HEK293T (cell line): ENCODE measurements at regions not wholly inside any gene's neighbourhood (a gene's known extent, or its start where the extent isn't known, plus 50 kb on each side); places are given as distances from the start of the nearest gene placed in this dataset.

Experiments used
- CTCF ChIA-PET: fragments of 350-600 bp; formaldehyde crosslinking; extraction: SDS; loops from one replicate; lab custom pipeline; 2021; ENCODE audit warnings: antibody characterized with exemption, inconsistent platforms; lab: Yijun Ruan, JAX
- POLR2A ChIA-PET: fragments of 350-600 bp; formaldehyde crosslinking; extraction: SDS; loops from one replicate; lab custom pipeline; 2020; ENCODE audit warnings: antibody characterized with exemption, inconsistent platforms; lab: Yijun Ruan, JAX
- DNase-seq: peaks from one replicate; pipeline ENCODE4 v3.0.0; 2012; ENCODE audit warnings: mixed read lengths; ENCODE audit errors: extremely low spot score
- ARNT ChIP-seq: fragments of 450-650 bp; IDR thresholded peaks from 2 replicates; pipeline ENCODE4 v1.6.1; 2017; ENCODE audit warnings: mild to moderate bottlenecking
- BHLHE40 ChIP-seq: fragments of 450-650 bp; IDR thresholded peaks from 2 replicates; pipeline ENCODE4 v1.6.1; 2016; ENCODE audit warnings: mild to moderate bottlenecking, moderate library complexity, borderline replicate concordance
- CTBP1 ChIP-seq: fragments of 450-650 bp; IDR thresholded peaks from 2 replicates; pipeline ENCODE4 v1.6.1; 2016; ENCODE audit warnings: borderline replicate concordance
- ELF4 ChIP-seq: fragments of 450-650 bp; IDR thresholded peaks from 2 replicates; pipeline ENCODE4 v1.6.1; 2017; ENCODE audit warnings: antibody characterized with exemption
- FOXA1 ChIP-seq: fragments of 450-650 bp; IDR thresholded peaks from 2 replicates; pipeline ENCODE4 v1.6.1; 2016; ENCODE audit warnings: mild to moderate bottlenecking
- FOXK2 ChIP-seq: fragments of 450-650 bp; IDR thresholded peaks from 2 replicates; pipeline ENCODE4 v1.6.1; 2016; ENCODE audit warnings: mild to moderate bottlenecking
- FOXM1 ChIP-seq: fragments of 450-650 bp; IDR thresholded peaks from 2 replicates; pipeline ENCODE4 v1.6.1; 2017; ENCODE audit warnings: mild to moderate bottlenecking, borderline replicate concordance
- HDGF ChIP-seq: fragments of 450-650 bp; IDR thresholded peaks from 2 replicates; pipeline ENCODE4 v1.6.1; 2017; ENCODE audit warnings: antibody characterized with exemption, borderline replicate concordance
- L3MBTL2 ChIP-seq: fragments of 450-650 bp; conservative IDR thresholded peaks from 2 replicates; pipeline ENCODE4 v1.6.1; 2016; ENCODE audit warnings: mild to moderate bottlenecking
- LEF1 ChIP-seq: fragments of 450-650 bp; IDR thresholded peaks from 2 replicates; pipeline ENCODE4 v1.6.1; 2017; ENCODE audit warnings: mild to moderate bottlenecking, borderline replicate concordance
- NFRKB ChIP-seq: fragments of 450-650 bp; IDR thresholded peaks from 2 replicates; pipeline ENCODE4 v1.6.1; 2016; ENCODE audit warnings: mild to moderate bottlenecking, moderate library complexity
- PKNOX1 ChIP-seq: fragments of 450-650 bp; IDR thresholded peaks from 2 replicates; pipeline ENCODE4 v1.6.1; 2016
- SP1 ChIP-seq: fragments of 450-650 bp; IDR thresholded peaks from 2 replicates; pipeline ENCODE4 v1.6.1; 2017
- SUZ12 ChIP-seq: fragments of 450-650 bp; IDR thresholded peaks from 2 replicates; pipeline ENCODE4 v1.6.1; 2016; ENCODE audit warnings: mild to moderate bottlenecking
- TARDBP ChIP-seq: fragments of 450-650 bp; IDR thresholded peaks from 2 replicates; pipeline ENCODE4 v1.6.1; 2016
- ZNF384 ChIP-seq: fragments of 450-650 bp; IDR thresholded peaks from 2 replicates; pipeline ENCODE4 v1.6.1; 2016

GRCh38 chrX:16312761-16313623 is 145.7 kb downstream of the MAGEB17 start:
- POLR2A ChIA-PET: no interaction called here
- DNase-seq: no peak
- CTCF ChIA-PET: no interaction called here
- TF ChIP-seq SP1 (no peak), TARDBP (no peak), FOXA1 (no peak), ARNT (no peak), FOXM1 (no peak), SUZ12 (no peak), HDGF (no peak), NFRKB (no peak), CTBP1 (no peak), LEF1 (no peak), PKNOX1 (no peak), BHLHE40 (no peak), L3MBTL2 (no peak), ELF4 (no peak), ZNF384 (no peak), FOXK2 (no peak)

- POLR2A ChIA-PET: no interaction called here
- CTCF ChIA-PET: no interaction called here
- DNase-seq: no peak
- no peak for TF ChIP-seq BHLHE40
- no peak for TF ChIP-seq L3MBTL2
- TF ChIP-seq PKNOX1: no peak
- no peak for TF ChIP-seq ZNF384
- TF ChIP-seq TARDBP: no peak
- no peak for TF ChIP-seq FOXA1
- no peak for TF ChIP-seq NFRKB
- no peak for TF ChIP-seq FOXM1
These were observed 149.1 kb downstream of the MAGEB17 start for GRCh38 chrX:16316331-16316730.

GRCh38 chrX:16319929-16320328 is 152.6 kb downstream of the MAGEB17 start:
- CTCF ChIA-PET: no interaction called here
- POLR2A ChIA-PET: no interaction called here

GRCh38 chrX:16320765-16321355 is 153.6 kb downstream of the MAGEB17 start:
- ChIA-PET POLR2A (no interaction called here), CTCF (no interaction called here)
- no peak for DNase-seq
- TF ChIP-seq LEF1: no peak
- no peak for TF ChIP-seq ARNT
- TF ChIP-seq NFRKB: no peak
- TF ChIP-seq CTBP1: no peak
- no peak for TF ChIP-seq PKNOX1
- no peak for TF ChIP-seq HDGF
- no peak for TF ChIP-seq BHLHE40
- no peak for TF ChIP-seq L3MBTL2
- no peak for TF ChIP-seq TARDBP
- TF ChIP-seq ELF4: no peak
- TF ChIP-seq FOXK2: no peak
- TF ChIP-seq FOXA1: no peak
- TF ChIP-seq SUZ12: no peak
- no peak for TF ChIP-seq ZNF384
- no peak for TF ChIP-seq FOXM1
- TF ChIP-seq SP1: no peak

More at GRCh38 chrX:16319929-16320328, 152.6 kb downstream of the MAGEB17 start:
- TF ChIP-seq ELF4: no peak
- no peak for TF ChIP-seq ARNT
- TF ChIP-seq SUZ12: no peak
- TF ChIP-seq TARDBP: no peak
- TF ChIP-seq L3MBTL2: no peak
- TF ChIP-seq PKNOX1: no peak
- TF ChIP-seq FOXM1: no peak
- DNase-seq: no peak

GRCh38 chrX:16333453-16333852 is 166.2 kb downstream of the MAGEB17 start:
- no peak for DNase-seq
- CTCF ChIA-PET: no interaction called here
- POLR2A ChIA-PET: no interaction called here
- no peak for TF ChIP-seq CTBP1
- no peak for TF ChIP-seq TARDBP
- TF ChIP-seq HDGF: no peak
- TF ChIP-seq LEF1: no peak

GRCh38 chrX:16335181-16335580 is 167.9 kb downstream of the MAGEB17 start:
- TF ChIP-seq ZNF384 (no peak), SP1 (no peak), LEF1 (no peak), PKNOX1 (no peak), TARDBP (no peak), ARNT (no peak)
- ChIA-PET POLR2A (no interaction called here), CTCF (no interaction called here)
- DNase-seq: no peak
